GM12878 (cell line): ENCODE measurements at regions not wholly inside any gene's neighbourhood (a gene's known extent, or its start where the extent isn't known, plus 50 kb on each side); places are given as distances from the start of the nearest gene placed in this dataset.

Source experiments
- CHD2 ChIP-seq: IDR thresholded peaks from 2 replicates; pipeline ENCODE4 v1.6.1; 2011; ENCODE audit warnings: low read depth, low read length, improper control_type of control experiment, borderline replicate concordance
- EP300 ChIP-seq, 2 experiments: fragments of 150-350 bp in 1 of 2; IDR thresholded peaks; 2 replicates each; pipeline ENCODE4 v1.6.1; 2011 to 2012; ENCODE audit warnings: low read depth in 2 of 2, low read length in 2 of 2, borderline replicate concordance in 1 of 2, improper control_type of control experiment in 1 of 2, inconsistent platforms in 1 of 2; ENCODE audit not compliant: control insufficient read depth in 1 of 2
- EZH2 ChIP-seq: IDR thresholded peaks from 2 replicates; pipeline ENCODE4 v1.6.1; 2012; ENCODE audit warnings: low read depth, mild to moderate bottlenecking, control low read depth, inconsistent platforms, low read length, borderline replicate concordance; ENCODE audit not compliant: control insufficient read depth
- HCFC1 ChIP-seq: fragments of 150-350 bp; IDR thresholded peaks from 2 replicates; pipeline ENCODE4 v1.6.1; 2014; ENCODE audit warnings: low read length
- MAX ChIP-seq: IDR thresholded peaks from 2 replicates; pipeline ENCODE4 v1.6.1; 2012; ENCODE audit warnings: low read depth, low read length, improper control_type of control experiment
- MLLT1 ChIP-seq: fragments of 450-650 bp; IDR thresholded peaks from 2 replicates; pipeline ENCODE4 v1.6.1; 2016; ENCODE audit warnings: mild to moderate bottlenecking
- NR2C2 ChIP-seq: IDR thresholded peaks from 2 replicates; pipeline ENCODE4 v1.6.1; 2011; ENCODE audit warnings: borderline replicate concordance, low read depth; ENCODE audit not compliant: control insufficient read depth, insufficient read length
- POLR2AphosphoS5 ChIP-seq: IDR thresholded peaks from 2 replicates; pipeline ENCODE4 v1.6.1; 2011; ENCODE audit warnings: mild to moderate bottlenecking, low read length, inconsistent platforms
- RFX5 ChIP-seq: IDR thresholded peaks from 2 replicates; pipeline ENCODE4 v1.6.1; 2011; ENCODE audit warnings: low read depth, low read length, improper control_type of control experiment
- TARDBP ChIP-seq: IDR thresholded peaks from 2 replicates; pipeline ENCODE4 v1.6.1; 2016; ENCODE audit warnings: borderline replicate concordance

- TF ChIP-seq NR2C2 = no peak
- TF ChIP-seq MAX = no peak
- TF ChIP-seq TARDBP = no peak
- TF ChIP-seq EZH2 = no peak
- TF ChIP-seq POLR2AphosphoS5 = no peak
- no peak for TF ChIP-seq CHD2
- TF ChIP-seq RFX5 = no peak
- no peak for TF ChIP-seq HCFC1
- TF ChIP-seq MLLT1 = no peak
- no peak for TF ChIP-seq EP300 (IDR thresholded peaks at IDR 0.05; ENCODE audit: borderline replicate concordance in 1 of 2, control insufficient read depth in 1 of 2, low read depth in 2 of 2, low read length in 2 of 2)
These were observed 51.3 kb upstream of the VIPR2 start for GRCh38 chr7:159195946-159196345.
